Bronchial epithelial cell (primary cell): ENCODE measurements at regions not wholly inside any gene's neighbourhood (a gene's known extent, or its start where the extent isn't known, plus 50 kb on each side); places are given as distances from the start of the nearest gene placed in this dataset.
"Not testable (repeated sequence)": the region's sequence is repeated elsewhere in the genome, so short reads cannot be mapped to it uniquely, and the experiment has no call there.

ENCODE experiments used
- DNase-seq: peaks from one replicate; pipeline ENCODE4 v3.0.0-alpha.2; 2010; ENCODE audit warnings: low read depth
- FAIRE-seq: peaks from 2 replicates; lab custom pipeline; 2011; peaks lifted over from hg19 to GRCh38; lab: Jason Lieb, UNC
- H3K27me3 ChIP-seq: 2 replicates; pipeline ENCODE4 v1.5.1; 2011; ENCODE audit warnings: low read length; ENCODE audit not compliant: control insufficient read depth, insufficient read depth
- H3K36me3 ChIP-seq: 2 replicates; pipeline ENCODE4 v1.5.1; 2011; ENCODE audit warnings: low read length; ENCODE audit not compliant: control insufficient read depth, insufficient read depth
- H3K4me3 ChIP-seq: 2 replicates; pipeline ENCODE4 v1.5.1; 2011; ENCODE audit warnings: mild to moderate bottlenecking, low read depth, low read length, control low read depth

GRCh38 chr9:61330342-61331092 is 140.7 kb downstream of the SPATA31A7 start:
- not testable (repeated sequence) for H3K36me3 ChIP-seq, FAIRE-seq, H3K27me3 ChIP-seq, DNase-seq
- peak overlapping the region; percentile 34 for H3K4me3 ChIP-seq

GRCh38 chr9:61356936-61357335 is 167.1 kb downstream of the SPATA31A7 start:
- DNase-seq, H3K4me3 ChIP-seq, FAIRE-seq, H3K36me3 ChIP-seq, H3K27me3 ChIP-seq: not testable (repeated sequence)

GRCh38 chr9:61374390-61374789 is 184.6 kb downstream of the SPATA31A7 start:
- DNase-seq, H3K27me3 ChIP-seq, FAIRE-seq: not testable (repeated sequence)

GRCh38 chr9:61376159-61376558 is 186.3 kb downstream of the SPATA31A7 start:
- FAIRE-seq, DNase-seq, H3K4me3 ChIP-seq, H3K36me3 ChIP-seq, H3K27me3 ChIP-seq: not testable (repeated sequence)

More at GRCh38 chr9:61374390-61374789, 184.6 kb downstream of the SPATA31A7 start:
- H3K4me3 ChIP-seq, H3K36me3 ChIP-seq: not testable (repeated sequence)

GRCh38 chr9:61386035-61386815 is 196.4 kb downstream of the SPATA31A7 start:
- not testable (repeated sequence) for H3K4me3 ChIP-seq, H3K27me3 ChIP-seq, H3K36me3 ChIP-seq, DNase-seq, FAIRE-seq

GRCh38 chr9:61386816-61387102 is 196.9 kb downstream of the SPATA31A7 start:
- not testable (repeated sequence) for H3K4me3 ChIP-seq, H3K36me3 ChIP-seq, FAIRE-seq, H3K27me3 ChIP-seq, DNase-seq

GRCh38 chr9:61402692-61403091 is 212.9 kb downstream of the SPATA31A7 start:
- DNase-seq, H3K4me3 ChIP-seq, H3K36me3 ChIP-seq, H3K27me3 ChIP-seq, FAIRE-seq: not testable (repeated sequence)

GRCh38 chr9:61411933-61412605 is 222.2 kb downstream of the SPATA31A7 start:
- DNase-seq, H3K27me3 ChIP-seq, FAIRE-seq, H3K36me3 ChIP-seq, H3K4me3 ChIP-seq: not testable (repeated sequence)

- not testable (repeated sequence) for H3K27me3 ChIP-seq, H3K4me3 ChIP-seq, H3K36me3 ChIP-seq, DNase-seq, FAIRE-seq
These were observed 222.9 kb downstream of the SPATA31A7 start for GRCh38 chr9:61412738-61413137.

GRCh38 chr9:61418174-61418573 is 228.3 kb downstream of the SPATA31A7 start:
- H3K36me3 ChIP-seq, DNase-seq, FAIRE-seq, H3K4me3 ChIP-seq, H3K27me3 ChIP-seq: not testable (repeated sequence)

- H3K4me3 ChIP-seq, DNase-seq, FAIRE-seq, H3K27me3 ChIP-seq, H3K36me3 ChIP-seq: not testable (repeated sequence)
These were observed 230.6 kb downstream of the SPATA31A7 start for GRCh38 chr9:61420267-61420958.

GRCh38 chr9:61447189-61447588 is 257.4 kb downstream of the SPATA31A7 start:
- not testable (repeated sequence) for H3K27me3 ChIP-seq, H3K36me3 ChIP-seq, H3K4me3 ChIP-seq, DNase-seq, FAIRE-seq

- not testable (repeated sequence) for FAIRE-seq, H3K27me3 ChIP-seq, DNase-seq, H3K4me3 ChIP-seq, H3K36me3 ChIP-seq
These were observed 271.0 kb downstream of the SPATA31A7 start for GRCh38 chr9:61460860-61461259.
